ENCODE measurements at regions not wholly inside any gene's neighbourhood (a gene's known extent, or its start where the extent isn't known, plus 50 kb on each side); places are given as distances from the start of the nearest gene placed in this dataset.

- Histone ChIP-seq H3K36me3 (no peaks in the 10 kb centered on the region), H3K27ac (no peak overlapping the region), H3K4me3 (no peak overlapping the region), H3K4me1 (no peaks in the 10 kb centered on the region), H3K9me3 (no peaks in the 10 kb centered on the region), H3K27me3 (no peaks in the 10 kb centered on the region)
- TF ChIP-seq CTCF (IDR thresholded peaks at IDR 0.05 in 4 of 5, conservative IDR thresholded peaks at IDR 0.05 in 1 of 5): no peak
- intact Hi-C loops (cut with DNase I; ENCODE audit: low total_unique reads) (no loop called here), in situ Hi-C loops (cut with MboI; ENCODE audit: low sequenced_read_pairs in 4 of 4) (no loop called here)
- ATAC-seq (no peak), DNase-seq (no peak)
These were observed 422.3 kb upstream of the ADAMTSL1 start for GRCh38 chr9:18051638-18052037.

GRCh38 chr9:18052060-18052459 is 421.9 kb upstream of the ADAMTSL1 start:
- no peak for TF ChIP-seq POLR2A (IDR thresholded peaks at IDR 0.05)
- no peak for TF ChIP-seq CTCF (IDR thresholded peaks at IDR 0.05 in 4 of 5, conservative IDR thresholded peaks at IDR 0.05 in 1 of 5)
- Histone ChIP-seq H3K27ac (no peak overlapping the region), H3K4me3 (no peak overlapping the region), H3K4me1 (no peaks in the 10 kb centered on the region), H3K36me3 (no peaks in the 10 kb centered on the region), H3K27me3 (no peaks in the 10 kb centered on the region), H3K9me3 (no peaks in the 10 kb centered on the region)
- in situ Hi-C loops (cut with MboI; ENCODE audit: low sequenced_read_pairs in 4 of 4): no loop called here
- intact Hi-C loops (cut with DNase I; ENCODE audit: low total_unique reads): no loop called here
- DNase-seq (no peak), ATAC-seq (no peak)

GRCh38 chr9:18056269-18056992 is 417.5 kb upstream of the ADAMTSL1 start:
- no peaks in the 10 kb centered on the region for H3K4me1 ChIP-seq
- intact Hi-C loops (cut with DNase I; ENCODE audit: low total_unique reads): no loop called here
- H3K9me3 ChIP-seq: no peaks in the 10 kb centered on the region
- no peak overlapping the region for H3K27ac ChIP-seq
- no peaks in the 10 kb centered on the region for H3K36me3 ChIP-seq
- no peak overlapping the region for H3K4me3 ChIP-seq
- ATAC-seq (no peak), DNase-seq (no peak)
- in situ Hi-C loops (cut with MboI; ENCODE audit: low sequenced_read_pairs in 4 of 4): no loop called here
- no peaks in the 10 kb centered on the region for H3K27me3 ChIP-seq
- no peak for TF ChIP-seq POLR2A (IDR thresholded peaks at IDR 0.05)
- TF ChIP-seq CTCF (IDR thresholded peaks at IDR 0.05 in 4 of 5, conservative IDR thresholded peaks at IDR 0.05 in 1 of 5): no peak

GRCh38 chr9:18056993-18057369 is 417.0 kb upstream of the ADAMTSL1 start:
- in situ Hi-C loops (cut with MboI; ENCODE audit: low sequenced_read_pairs in 4 of 4): no loop called here

More at GRCh38 chr9:18056993-18057369, 417.0 kb upstream of the ADAMTSL1 start:
- H3K27me3 ChIP-seq: no peaks in the 10 kb centered on the region
- no peak overlapping the region for H3K27ac ChIP-seq
- no peaks in the 10 kb centered on the region for H3K4me1 ChIP-seq
- DNase-seq (no peak), ATAC-seq (no peak)
- H3K9me3 ChIP-seq: no peaks in the 10 kb centered on the region
- intact Hi-C loops (cut with DNase I; ENCODE audit: low total_unique reads): no loop called here
- no peak overlapping the region for H3K4me3 ChIP-seq
- H3K36me3 ChIP-seq: no peaks in the 10 kb centered on the region
- TF ChIP-seq POLR2A (IDR thresholded peaks at IDR 0.05) (no peak), CTCF (IDR thresholded peaks at IDR 0.05 in 4 of 5, conservative IDR thresholded peaks at IDR 0.05 in 1 of 5) (no peak)
